GM12878 (cell line): ENCODE measurements at regions not wholly inside any gene's neighbourhood (a gene's known extent, or its start where the extent isn't known, plus 50 kb on each side); places are given as distances from the start of the nearest gene placed in this dataset.

ENCODE experiments used
- ATAC-seq: fragments of 200-7000 bp; cut with Tn5 transposase; 3 replicates; pipeline ENCODE4 v1.9.1; 2020; ENCODE audit warnings: mild to moderate bottlenecking, moderate library complexity
- BruUV-seq: library from RNA; stranded (reverse); fragments of 400-500 nt; replicated peaks from 2 replicates; lab custom pipeline; 2021; lab: Mats Ljungman, UMichigan
- CTCF ChIA-PET: fragments of 300-600 bp; sonication (Branson Sonifier 250); formaldehyde crosslinking; extraction: SDS; loops from one replicate; lab custom pipeline; 2021; ENCODE audit warnings: inconsistent platforms; lab: Yijun Ruan, JAX
- POLR2A ChIA-PET: fragments of 350-600 bp; formaldehyde crosslinking; extraction: SDS; loops from one replicate; lab custom pipeline; 2021; ENCODE audit warnings: inconsistent platforms; lab: Charles Lee
- RAD21 ChIA-PET: fragments of 300-600 bp; sonication (Branson Sonifier 250); formaldehyde crosslinking; loops from one replicate; lab custom pipeline; 2023; ENCODE audit warnings: antibody characterized with exemption; ENCODE audit not compliant: unreplicated experiment; lab: Charles Lee
- SMC1A ChIA-PET: fragments of 300-600 bp; sonication (Branson Sonifier 250); formaldehyde crosslinking; loops from one replicate; lab custom pipeline; 2023; ENCODE audit not compliant: unreplicated experiment, uncharacterized antibody; lab: Charles Lee
- DNase-seq: peaks from one replicate; pipeline ENCODE4 v3.0.0-alpha.2; 2011; ENCODE audit warnings: low read depth, low spot score
- FAIRE-seq: peaks from 3 replicates; lab custom pipeline; 2011; peaks lifted over from hg19 to GRCh38; lab: Jason Lieb, UNC
- H2AFZ ChIP-seq: 2 replicates; pipeline ENCODE4 v1.6.0; 2011; ENCODE audit warnings: low read depth, low read length, control low read depth; ENCODE audit not compliant: control insufficient read depth
- H3K27ac ChIP-seq: 2 replicates; pipeline ENCODE4 v1.5.1; 2011; ENCODE audit warnings: control low read depth; ENCODE audit not compliant: control insufficient read depth, insufficient read depth
- H3K27me3 ChIP-seq, 2 experiments: replicated peaks in 1 of 2; 2 replicates each; pipeline versions ENCODE4 v1.6.0 to v1.6.1; 2011; ENCODE audit warnings: low read length in 1 of 2; ENCODE audit not compliant: control insufficient read depth in 2 of 2, insufficient read depth in 2 of 2
- H3K36me3 ChIP-seq, 2 experiments: 2 replicates each; pipeline ENCODE4 v1.5.1; 2011; ENCODE audit warnings: low read length in 1 of 2; ENCODE audit not compliant: control insufficient read depth in 2 of 2, insufficient read depth in 2 of 2
- H3K4me1 ChIP-seq: 2 replicates; pipeline ENCODE4 v1.6.1; 2011; ENCODE audit warnings: mild to moderate bottlenecking, low read length, moderate library complexity, mixed read lengths; ENCODE audit not compliant: control insufficient read depth, insufficient read depth
- H3K4me2 ChIP-seq: 2 replicates; pipeline ENCODE4 v1.6.0; 2011; ENCODE audit warnings: control low read depth; ENCODE audit not compliant: control insufficient read depth, insufficient read depth
- H3K4me3 ChIP-seq: fragments of 200-600 bp; sonication (generic); 2 replicates; pipeline ENCODE4 v1.5.1; 2016
- H3K79me2 ChIP-seq: 2 replicates; pipeline ENCODE4 v1.6.0; 2011; ENCODE audit warnings: low read length; ENCODE audit not compliant: control insufficient read depth, insufficient read depth
- H3K9ac ChIP-seq: 2 replicates; pipeline ENCODE4 v1.8.0; 2011; ENCODE audit warnings: low read length, control low read depth, mixed read lengths; ENCODE audit not compliant: control insufficient read depth, insufficient read depth
- H3K9me3 ChIP-seq: replicated peaks from 3 replicates; pipeline ENCODE4 v1.5.1; 2011; ENCODE audit warnings: mild to moderate bottlenecking, low read length; ENCODE audit not compliant: control insufficient read depth, insufficient read depth
- H4K20me1 ChIP-seq: 2 replicates; pipeline ENCODE4 v1.6.0; 2011; ENCODE audit not compliant: control insufficient read depth, insufficient read depth
- ASH2L ChIP-seq: fragments of 300-600, 200-600 bp; sonication (generic); IDR thresholded peaks from 2 replicates; pipeline ENCODE4 v1.6.1; 2017; ENCODE audit warnings: low read depth, mild to moderate bottlenecking, borderline replicate concordance
- CBFB ChIP-seq: IDR thresholded peaks from 2 replicates; pipeline ENCODE4 v1.6.1; 2016; ENCODE audit warnings: antibody characterized with exemption, low read depth
- CBX5 ChIP-seq: sonication (generic); IDR thresholded peaks from 2 replicates; pipeline ENCODE4 v1.6.1; 2016; ENCODE audit warnings: low read depth, moderate library complexity, mild to moderate bottlenecking, inconsistent platforms
- CREM ChIP-seq: IDR thresholded peaks from 2 replicates; pipeline ENCODE4 v1.6.1; 2014; ENCODE audit warnings: antibody characterized with exemption, low read depth
- DPF2 ChIP-seq: fragments of 450-650 bp; IDR thresholded peaks from 2 replicates; pipeline ENCODE4 v1.6.1; 2017; ENCODE audit warnings: mild to moderate bottlenecking
- GABPA ChIP-seq: IDR thresholded peaks from 2 replicates; pipeline ENCODE4 v1.6.1; 2014; ENCODE audit warnings: antibody characterized with exemption, low read depth, mild to moderate bottlenecking, inconsistent platforms
- MEF2A ChIP-seq: IDR thresholded peaks from 2 replicates; pipeline ENCODE4 v1.6.1; 2011; ENCODE audit warnings: low read depth, mild to moderate bottlenecking, low read length, moderate library complexity; ENCODE audit not compliant: insufficient read depth
- NR2C1 ChIP-seq: fragments of 450-650 bp; IDR thresholded peaks from 2 replicates; pipeline ENCODE4 v1.6.1; 2017; ENCODE audit warnings: antibody characterized with exemption, mild to moderate bottlenecking, moderate library complexity
- NR2C2 ChIP-seq: IDR thresholded peaks from 2 replicates; pipeline ENCODE4 v1.6.1; 2011; ENCODE audit warnings: borderline replicate concordance, low read depth; ENCODE audit not compliant: control insufficient read depth, insufficient read length
- NR2F1 ChIP-seq: fragments of 450-650 bp; conservative IDR thresholded peaks from 2 replicates; pipeline ENCODE4 v1.6.1; 2017; ENCODE audit warnings: mild to moderate bottlenecking
- PAX5 ChIP-seq: IDR thresholded peaks from 2 replicates; pipeline ENCODE4 v1.6.1; 2011; ENCODE audit warnings: low read depth, low read length, borderline replicate concordance
- RAD21 ChIP-seq: IDR thresholded peaks from 2 replicates; pipeline ENCODE4 v1.6.1; 2011; ENCODE audit warnings: mild to moderate bottlenecking, low read depth, low read length, moderate library complexity; ENCODE audit not compliant: insufficient read depth
- RB1 ChIP-seq: fragments of 450-650 bp; formaldehyde crosslinking; IDR thresholded peaks from 2 replicates; pipeline ENCODE4 v1.6.1; 2017; ENCODE audit warnings: mild to moderate bottlenecking, borderline replicate concordance
- SP1 ChIP-seq: IDR thresholded peaks from one replicate; pipeline ENCODE4 v1.6.1; 2011; ENCODE audit warnings: low read depth, low read length
- SUZ12 ChIP-seq: fragments of 200-600 bp; sonication (generic); IDR thresholded peaks from one replicate; pipeline ENCODE4 v1.6.1; 2018; ENCODE audit warnings: antibody characterized with exemption, mild to moderate bottlenecking; ENCODE audit not compliant: unreplicated experiment
- TARDBP ChIP-seq: IDR thresholded peaks from 2 replicates; pipeline ENCODE4 v1.6.1; 2016; ENCODE audit warnings: borderline replicate concordance
- USF2 ChIP-seq: IDR thresholded peaks from 2 replicates; pipeline ENCODE4 v1.6.1; 2011; ENCODE audit warnings: low read depth, low read length, improper control_type of control experiment, borderline replicate concordance
- whole genome bisulfite sequencing: methylation state at CpG from one replicate; pipeline ENCODE4 v1.1.6; 2016; ENCODE audit warnings: low lambda C conversion rate; ENCODE audit not compliant: insufficient replicate concordance, insufficient coverage; ENCODE audit errors: missing lambda C conversion rate; 5-methylcytosine and 5-hydroxymethylcytosine counted together
- in situ Hi-C: fragments of 300-500 bp; cut with MboI; formaldehyde crosslinking; loops from 9 replicates; pipeline ENCODE4 v1.14.3; 2018; ENCODE audit warnings: mixed read lengths
- intact Hi-C: fragments of 100-400 bp; cut with micrococcal nuclease; formaldehyde crosslinking; loops from one replicate; pipeline ENCODE4 v1.14.2; 2022; ENCODE audit not compliant: unreplicated experiment

- no peak for TF ChIP-seq SP1
- no peak for TF ChIP-seq DPF2
- no peak for TF ChIP-seq CREM
- TF ChIP-seq USF2: no peak
- no peak for TF ChIP-seq TARDBP
- no peak for TF ChIP-seq SUZ12
- DNase-seq (no peak), ATAC-seq (no peak), FAIRE-seq (no peak)
- Histone ChIP-seq H3K9me3 (no peaks in the 10 kb centered on the region), H3K4me1 (no peaks in the 10 kb centered on the region), H3K9ac (no peak overlapping the region), H3K4me3 (no peak overlapping the region), H2AFZ (no peak overlapping the region), H3K27ac (no peak overlapping the region), H4K20me1 (no peaks in the 10 kb centered on the region), H3K79me2 (no peaks in the 10 kb centered on the region), H3K27me3 (peaks cover 0 to 3% of the 10 kb centered on the region in 2 experiments; a peak in 2 of 4 replicates), H3K4me2 (no peak overlapping the region), H3K36me3 (no peaks in the 10 kb centered on the region)
- ChIA-PET CTCF (no interaction called here), SMC1A (no interaction called here), POLR2A (no interaction called here), RAD21 (no interaction called here)
- WGBS: 31% methylated on average over 8 of the region's 8 CpGs
- intact Hi-C loops: no loop called here
- in situ Hi-C loops: no loop called here
- BruUV-seq: no TSS peak
These were observed 138.3 kb upstream of the TPM1 start for GRCh38 chr15:62904041-62904910.

GRCh38 chr15:62906627-62907026 is 135.9 kb upstream of the TPM1 start:
- H2AFZ ChIP-seq: no peak overlapping the region
- no peak for ATAC-seq
- no peak for DNase-seq
- H3K9me3 ChIP-seq: no peaks in the 10 kb centered on the region
- intact Hi-C loops (no loop called here), in situ Hi-C loops (no loop called here)
- no peak overlapping the region for H3K9ac ChIP-seq
- H3K79me2 ChIP-seq: no peaks in the 10 kb centered on the region
- H3K27me3 ChIP-seq: peaks cover 0 to 5% of the 10 kb centered on the region in 2 experiments; a peak in 2 of 4 replicates
- SMC1A ChIA-PET: no interaction called here
- BruUV-seq: no TSS peak
- POLR2A ChIA-PET: no interaction called here
- RAD21 ChIA-PET: no interaction called here
- H3K27ac ChIP-seq: no peak overlapping the region
- H3K4me1 ChIP-seq: no peaks in the 10 kb centered on the region
- FAIRE-seq: no peak
- no peak overlapping the region for H3K4me3 ChIP-seq
- CTCF ChIA-PET: no interaction called here
- TF ChIP-seq GABPA (no peak), PAX5 (no peak), CBX5 (no peak), NR2C2 (no peak), MEF2A (no peak), CBFB (no peak), RB1 (no peak), NR2F1 (no peak), NR2C1 (no peak), CREM (no peak), RAD21 (no peak), ASH2L (no peak), USF2 (no peak)
- no peaks in the 10 kb centered on the region for H4K20me1 ChIP-seq
- H3K4me2 ChIP-seq: no peak overlapping the region
- 33% methylated on average over 6 of the region's 6 CpGs for WGBS
- no peaks in the 10 kb centered on the region for H3K36me3 ChIP-seq
